NCI-H345 treated with DMSO at 0.1 percent for 48 hours (cell line): ENCODE measurements at regions not wholly inside any gene's neighbourhood (a gene's known extent, or its start where the extent isn't known, plus 50 kb on each side); places are given as distances from the start of the nearest gene placed in this dataset.
"Not testable (repeated sequence)": the region's sequence is repeated elsewhere in the genome, so short reads cannot be mapped to it uniquely, and the experiment has no call there.

Experiments
- DNase-seq: peaks from one replicate; lab custom pipeline; 2025; ENCODE audit not compliant: unreplicated experiment; lab: John Stamatoyannopoulos, UW

GRCh38 chr3:67145738-67146137 is 147.6 kb downstream of the KBTBD8 start:
- DNase-seq: no peak

DNA sequence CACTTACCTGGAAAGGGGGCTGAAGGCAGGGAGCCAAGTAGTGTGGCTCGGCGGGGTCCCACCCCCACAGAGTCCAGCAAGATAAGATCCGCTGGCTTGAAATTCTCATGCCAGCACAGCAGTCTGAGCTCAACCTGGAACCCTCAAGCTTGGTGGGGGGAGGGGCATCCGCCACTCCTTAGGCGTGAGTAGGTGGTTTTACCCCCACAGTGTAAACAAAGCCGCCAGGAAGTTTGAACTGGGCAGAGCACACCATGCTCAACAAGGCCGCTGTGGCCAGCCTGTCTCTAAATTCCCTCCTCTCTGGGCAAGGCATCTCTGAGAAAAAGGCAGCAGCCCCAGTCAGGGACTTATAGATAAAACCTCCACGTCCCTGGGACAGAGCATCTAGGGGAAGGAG is 156.3 kb downstream of the KBTBD8 start:
- no peak for DNase-seq

DNA sequence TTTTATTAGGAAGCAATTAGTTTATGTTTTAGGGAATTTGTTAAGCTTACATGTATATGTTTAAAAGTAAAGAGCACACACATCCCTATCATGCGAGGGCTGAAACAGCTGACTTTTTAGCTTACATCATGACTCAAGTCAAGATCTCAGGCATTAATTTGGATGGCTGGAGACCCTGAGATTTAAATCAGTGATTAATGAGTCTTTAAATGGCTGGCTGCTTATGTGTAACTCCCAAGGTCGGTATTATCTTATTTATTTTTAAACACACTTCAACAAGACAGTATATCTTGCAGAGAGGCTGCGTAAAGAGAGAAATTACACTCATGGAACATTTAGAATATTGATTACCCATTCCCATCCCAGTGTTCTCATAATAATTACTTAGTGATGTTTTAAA is 169.4 kb downstream of the KBTBD8 start:
- no peak for DNase-seq

GRCh38 chr3:67171841-67172240 is 173.7 kb downstream of the KBTBD8 start:
- DNase-seq: no peak

GRCh38 chr3:67173130-67173529 is 175.0 kb downstream of the KBTBD8 start:
- not testable (repeated sequence) for DNase-seq

- no peak for DNase-seq
Measured at GRCh38 chr3:67176396-67176795, 178.3 kb downstream of the KBTBD8 start.

- no peak for DNase-seq
Measured at GRCh38 chr3:67192466-67192865, 194.4 kb downstream of the KBTBD8 start.

GRCh38 chr3:67196677-67197076 is 198.6 kb downstream of the KBTBD8 start:
- DNase-seq: no peak

- no peak for DNase-seq
Measured at GRCh38 chr3:67198374-67198773, 200.3 kb downstream of the KBTBD8 start.

GRCh38 chr3:67200618-67201017 is 202.5 kb downstream of the KBTBD8 start:
- DNase-seq: no peak

DNA sequence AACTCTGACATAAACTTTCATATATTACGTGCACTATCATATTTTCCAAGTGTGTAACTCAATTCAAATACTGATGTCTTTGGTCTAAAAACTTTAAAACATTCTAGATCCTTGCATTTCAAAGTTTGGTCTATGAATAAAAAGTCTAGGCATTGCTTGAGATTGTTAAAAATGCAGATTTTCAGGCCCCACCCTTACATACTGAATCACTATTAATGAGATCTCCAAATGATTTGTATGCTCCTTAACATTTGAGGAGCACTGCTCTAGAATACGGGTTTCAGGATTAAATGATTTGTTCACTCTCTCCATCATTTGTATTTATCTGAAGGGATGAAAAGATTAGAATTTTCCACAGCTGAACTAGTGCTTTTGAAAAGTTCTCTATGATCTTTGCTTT is 202.9 kb downstream of the KBTBD8 start:
- DNase-seq: no peak

DNA sequence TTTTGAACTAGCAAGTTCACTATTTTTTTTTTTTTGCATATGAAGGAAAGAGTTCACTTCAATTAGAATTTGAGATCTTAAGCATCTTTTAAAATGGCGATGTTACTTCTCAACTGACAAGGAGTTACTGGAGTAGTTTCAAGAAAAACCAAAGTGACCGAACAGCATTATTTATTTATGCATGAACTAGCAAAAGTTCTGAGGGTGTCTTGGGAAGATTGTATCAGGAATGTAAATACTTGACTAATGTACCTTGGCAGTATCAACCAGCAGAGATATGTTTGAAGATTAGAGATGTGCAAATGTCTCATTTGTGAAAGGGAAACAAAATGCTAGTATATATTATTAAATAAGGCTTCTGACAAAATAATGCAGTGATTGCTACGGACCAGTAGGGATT is 203.9 kb downstream of the KBTBD8 start:
- DNase-seq: no peak

- no peak for DNase-seq
Measured at GRCh38 chr3:67204951-67205350, 206.8 kb downstream of the KBTBD8 start.

DNA sequence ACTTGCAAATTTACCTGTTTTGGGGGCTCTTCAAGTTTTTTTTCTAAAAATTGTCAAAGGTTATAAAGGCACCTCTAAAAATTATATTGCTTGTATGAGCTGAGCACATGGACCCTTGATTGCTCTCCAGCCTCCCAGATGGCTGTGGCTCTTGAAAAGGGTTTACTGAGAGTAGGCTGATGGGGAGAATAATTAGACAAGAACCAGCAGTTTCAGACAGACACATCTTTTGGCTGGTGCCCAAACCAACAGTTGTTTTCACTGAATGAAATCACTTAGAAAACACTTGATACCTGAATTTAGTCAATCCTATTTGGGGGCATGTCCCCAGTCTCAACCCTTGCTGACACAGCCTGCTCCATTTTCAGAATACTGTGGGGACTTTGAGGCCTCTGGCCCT is 217.6 kb downstream of the KBTBD8 start:
- no peak for DNase-seq

DNA sequence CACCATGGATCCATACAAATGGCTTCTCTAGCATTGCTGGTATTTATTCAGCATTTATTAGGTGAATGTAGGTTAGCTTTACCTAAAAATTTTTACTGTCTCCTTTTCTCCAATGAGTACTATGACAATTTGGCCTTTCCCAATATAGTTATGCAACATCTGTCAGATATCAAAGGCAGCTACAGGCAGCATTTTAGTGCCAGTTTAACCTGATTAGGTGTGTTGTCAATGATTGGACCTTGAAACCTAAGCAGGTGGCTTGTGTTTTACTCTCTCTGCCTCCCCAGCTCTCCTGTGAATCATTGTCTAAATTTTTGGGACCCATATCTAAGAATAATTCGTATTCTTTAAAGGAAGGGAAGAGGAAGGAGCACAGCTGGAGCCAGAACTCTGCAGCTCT is 228.9 kb downstream of the KBTBD8 start:
- no peak for DNase-seq

GRCh38 chr3:67228136-67228535 is 230.0 kb downstream of the KBTBD8 start:
- no peak for DNase-seq

DNA sequence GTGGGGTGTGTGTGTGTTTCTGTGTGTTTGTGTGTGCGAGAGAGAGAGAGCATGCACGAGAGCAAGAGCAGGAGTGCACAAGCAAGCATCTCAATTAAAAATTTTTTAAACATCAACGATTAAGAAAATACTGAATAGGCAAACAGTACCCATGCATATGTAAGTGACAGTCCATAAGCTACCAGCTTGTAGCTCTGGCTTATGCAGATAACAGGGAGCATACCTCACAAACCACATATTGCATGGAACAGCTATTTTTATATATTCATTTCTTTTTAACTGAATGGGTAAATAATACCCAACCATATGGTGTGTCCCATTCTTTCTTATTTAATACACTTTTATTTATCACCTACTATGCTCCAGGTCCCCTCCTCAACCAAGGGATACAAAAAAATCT is 234.5 kb downstream of the KBTBD8 start:
- DNase-seq: no peak

GRCh38 chr3:67239353-67239752 is 241.2 kb downstream of the KBTBD8 start:
- DNase-seq: no peak

GRCh38 chr3:67241084-67241483 is 243.0 kb downstream of the KBTBD8 start:
- DNase-seq: no peak

DNA sequence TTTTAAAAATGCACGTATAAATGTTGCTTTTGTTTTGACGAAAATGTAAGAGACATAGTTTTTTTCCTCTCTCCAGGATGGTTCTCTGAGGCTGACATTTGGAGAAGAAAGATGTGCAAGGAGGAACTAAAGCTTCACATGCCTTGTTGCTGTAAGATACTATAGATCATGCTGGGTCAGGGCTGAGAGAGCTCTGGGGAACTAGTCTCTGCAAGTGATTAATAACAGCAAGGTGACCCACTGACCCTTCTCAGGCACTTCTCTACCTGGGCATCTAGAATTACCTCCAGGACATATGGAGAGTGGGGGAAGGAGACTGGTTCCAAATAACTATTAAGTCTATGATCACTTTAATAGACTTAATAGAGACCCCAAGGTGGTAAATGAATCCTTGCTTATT is 246.0 kb downstream of the KBTBD8 start:
- DNase-seq: no peak

DNA sequence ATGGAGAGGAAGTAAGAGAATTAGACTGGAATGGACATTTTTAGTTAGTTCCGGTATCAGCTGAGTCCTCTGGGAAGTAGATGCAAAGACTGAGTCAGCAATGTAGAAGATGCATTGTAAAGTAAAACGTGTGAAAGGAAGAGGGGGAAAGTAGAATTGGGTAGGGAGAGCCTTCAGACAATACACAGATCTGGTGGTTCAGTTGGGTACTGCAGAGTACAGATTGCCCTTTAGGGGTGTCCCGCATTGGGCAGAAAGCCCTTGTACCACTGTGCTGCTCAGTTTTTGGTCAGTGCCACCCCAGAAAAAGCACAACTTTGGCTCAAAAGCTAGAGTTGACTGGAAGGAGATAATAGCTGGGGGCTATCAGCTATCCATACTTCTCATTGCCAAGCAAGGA is 247.4 kb downstream of the KBTBD8 start:
- DNase-seq: no peak

DNA sequence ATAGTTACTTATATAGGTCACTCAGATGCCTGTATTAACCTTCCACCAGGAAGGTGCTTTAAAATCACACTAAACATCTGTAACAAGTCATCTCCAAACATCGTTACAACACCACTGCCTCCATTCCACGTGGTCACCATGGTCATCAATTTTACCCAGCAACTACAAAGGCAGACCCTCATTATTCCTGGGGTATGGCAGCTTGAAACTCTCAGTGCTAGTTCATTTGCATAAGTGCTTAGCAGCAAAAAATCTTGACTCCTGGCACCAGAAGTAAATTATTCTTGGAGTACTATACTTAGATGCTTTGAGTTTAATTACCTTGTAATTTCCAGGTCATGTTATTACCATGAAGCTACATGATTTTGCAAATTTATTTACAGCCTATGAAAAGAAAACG is 250.6 kb downstream of the KBTBD8 start:
- DNase-seq: no peak

DNA sequence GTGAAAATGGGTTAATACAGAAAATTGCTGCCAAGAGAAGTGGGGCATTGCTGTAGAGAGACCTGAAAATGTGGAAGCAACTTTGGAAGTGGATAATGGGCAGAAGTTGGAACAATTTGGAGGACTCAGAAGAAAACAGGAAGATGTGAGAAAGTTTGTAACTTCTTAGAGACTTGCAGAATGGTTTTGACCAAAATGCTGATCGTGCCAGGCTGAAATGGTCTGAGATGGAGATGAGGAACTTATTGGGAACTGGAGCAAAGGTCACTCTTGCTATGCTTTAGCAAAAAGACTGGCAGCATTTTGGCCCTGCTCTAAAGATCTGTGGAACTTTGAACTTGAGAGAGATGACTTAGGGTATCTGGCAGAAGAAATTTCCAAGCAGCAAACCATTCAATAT is 254.8 kb downstream of the KBTBD8 start:
- DNase-seq: not testable (repeated sequence)

DNA sequence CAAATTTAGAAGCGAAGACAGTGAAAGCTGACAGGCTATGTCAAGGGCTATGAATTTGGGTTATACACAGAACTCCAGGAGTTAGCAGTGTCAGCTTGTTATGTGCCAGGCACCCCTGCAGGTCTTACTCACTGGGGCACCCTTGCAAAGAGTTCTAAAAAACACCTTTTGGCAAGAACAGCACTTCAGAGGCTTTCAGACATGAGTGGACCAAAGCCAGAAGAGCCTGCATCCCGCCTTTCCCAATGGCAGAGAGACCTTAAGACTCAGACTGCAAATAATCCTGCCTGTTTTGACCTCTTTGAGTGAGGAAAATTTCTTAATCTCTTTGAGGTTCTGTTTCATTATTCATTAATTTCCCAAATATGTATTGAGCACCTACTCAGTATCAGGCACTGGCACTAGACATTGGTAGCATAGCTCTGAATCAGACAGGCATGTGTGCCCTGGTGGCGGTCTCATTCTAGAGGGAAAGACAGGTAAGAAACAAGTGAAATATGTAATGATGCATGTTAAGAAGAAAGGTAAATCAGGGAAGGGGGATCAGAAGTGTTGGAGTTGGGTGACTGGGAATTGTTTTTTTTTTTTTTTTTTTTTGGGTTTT is 280.0 kb downstream of the KBTBD8 start:
- DNase-seq: no peak
